Esophagus squamous epithelium (tissue), 4 donors: ENCODE measurements at regions not wholly inside any gene's neighbourhood (a gene's known extent, or its start where the extent isn't known, plus 50 kb on each side); places are given as distances from the start of the nearest gene placed in this dataset.

Experiments used
- POLR2A ChIP-seq, 4 donors: fragments of 450-650 bp; IDR thresholded peaks; one replicate each; pipeline ENCODE4 v1.6.1; 2017; ENCODE audit warnings: antibody characterized with exemption in 4 of 4, mild to moderate bottlenecking in 4 of 4, moderate library complexity in 3 of 4
- TF ChIP-seq, protein P1 (sequence below), 6 experiments: fragments of 450-650 bp in 4 of 6; fragments of 200-600 bp in 2 of 6; sonication (generic) in 2 of 6; IDR thresholded peaks; one replicate each; pipeline ENCODE4 v1.5.1; 2016 to 2019; ENCODE audit warnings: antibody characterized with exemption in 6 of 6, mild to moderate bottlenecking in 4 of 6, moderate library complexity in 4 of 6

DNA sequence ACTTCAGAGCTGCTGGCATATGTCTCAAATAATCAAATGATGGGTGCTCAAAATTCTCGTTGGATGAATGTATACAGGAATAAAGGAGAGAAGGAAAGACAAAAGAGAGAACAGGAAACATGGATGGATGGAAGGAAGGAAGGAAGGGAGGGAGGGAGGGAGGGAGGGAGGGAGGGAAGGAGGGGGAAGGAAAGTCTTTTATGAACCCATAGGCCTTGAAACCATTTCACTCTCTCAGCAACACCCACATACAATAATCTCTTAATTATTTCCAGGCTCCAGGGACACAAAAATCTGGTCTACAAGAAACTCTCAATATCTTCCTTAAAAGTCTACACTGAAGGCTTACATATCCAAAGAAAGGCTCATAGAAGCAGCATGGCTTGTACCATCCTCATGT is 363.4 kb upstream of the TMPO start:
- no peak for TF ChIP-seq POLR2A (IDR thresholded peaks at IDR 0.05)
- TF ChIP-seq, protein P1, sequence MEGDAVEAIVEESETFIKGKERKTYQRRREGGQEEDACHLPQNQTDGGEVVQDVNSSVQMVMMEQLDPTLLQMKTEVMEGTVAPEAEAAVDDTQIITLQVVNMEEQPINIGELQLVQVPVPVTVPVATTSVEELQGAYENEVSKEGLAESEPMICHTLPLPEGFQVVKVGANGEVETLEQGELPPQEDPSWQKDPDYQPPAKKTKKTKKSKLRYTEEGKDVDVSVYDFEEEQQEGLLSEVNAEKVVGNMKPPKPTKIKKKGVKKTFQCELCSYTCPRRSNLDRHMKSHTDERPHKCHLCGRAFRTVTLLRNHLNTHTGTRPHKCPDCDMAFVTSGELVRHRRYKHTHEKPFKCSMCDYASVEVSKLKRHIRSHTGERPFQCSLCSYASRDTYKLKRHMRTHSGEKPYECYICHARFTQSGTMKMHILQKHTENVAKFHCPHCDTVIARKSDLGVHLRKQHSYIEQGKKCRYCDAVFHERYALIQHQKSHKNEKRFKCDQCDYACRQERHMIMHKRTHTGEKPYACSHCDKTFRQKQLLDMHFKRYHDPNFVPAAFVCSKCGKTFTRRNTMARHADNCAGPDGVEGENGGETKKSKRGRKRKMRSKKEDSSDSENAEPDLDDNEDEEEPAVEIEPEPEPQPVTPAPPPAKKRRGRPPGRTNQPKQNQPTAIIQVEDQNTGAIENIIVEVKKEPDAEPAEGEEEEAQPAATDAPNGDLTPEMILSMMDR (IDR thresholded peaks at IDR 0.05): no peak
